ENCODE measurements at regions not wholly inside any gene's neighbourhood (a gene's known extent, or its start where the extent isn't known, plus 50 kb on each side); places are given as distances from the start of the nearest gene placed in this dataset.
A peak's percentile ranks its signal among the peaks of the same experiment; 100 is the strongest.

GRCh38 chr11:128021349-128022006 is 565.9 kb downstream of the ETS1 start:
- DNase-seq (ENCODE audit: low spot score) = no peak
- no peaks in the 10 kb centered on the region for H3K9me3 Mint-ChIP-seq (ENCODE audit: low read depth)
- H3K27me3 Mint-ChIP-seq (ENCODE audit: low read depth) = no peaks in the 10 kb centered on the region
- no peak overlapping the region for H3K27ac Mint-ChIP-seq (ENCODE audit: unreplicated experiment)
- H3K4me3 Mint-ChIP-seq (ENCODE audit: unreplicated experiment) = no peak overlapping the region
- H3K36me3 Mint-ChIP-seq (ENCODE audit: low read depth) = no peaks in the 10 kb centered on the region
- peak; percentile 81 for TF ChIP-seq CTCF (IDR thresholded peaks at IDR 0.05)
- peaks cover 16% of the 10 kb centered on the region for H3K4me1 Mint-ChIP-seq (ENCODE audit: low read depth)

- TF ChIP-seq CTCF (IDR thresholded peaks at IDR 0.05) = no peak
- no peaks in the 10 kb centered on the region for H3K27me3 Mint-ChIP-seq (ENCODE audit: low read depth)
- no peak for DNase-seq (ENCODE audit: low spot score)
Observed at GRCh38 chr11:128018692-128019091, 568.7 kb downstream of the ETS1 start.

GRCh38 chr11:128005562-128005961 is 581.8 kb downstream of the ETS1 start:
- H3K27me3 Mint-ChIP-seq (ENCODE audit: low read depth) = no peaks in the 10 kb centered on the region
- H3K36me3 Mint-ChIP-seq (ENCODE audit: low read depth) = peaks cover 15% of the 10 kb centered on the region
- no peak for DNase-seq (ENCODE audit: low spot score)
- H3K4me3 Mint-ChIP-seq (ENCODE audit: unreplicated experiment) = no peak overlapping the region
- H3K27ac Mint-ChIP-seq (ENCODE audit: unreplicated experiment) = no peak overlapping the region
- peaks cover 6% of the 10 kb centered on the region for H3K4me1 Mint-ChIP-seq (ENCODE audit: low read depth)
- H3K9me3 Mint-ChIP-seq (ENCODE audit: low read depth) = peaks cover 27% of the 10 kb centered on the region
- TF ChIP-seq CTCF (IDR thresholded peaks at IDR 0.05) = no peak

More at GRCh38 chr11:128018692-128019091, 568.7 kb downstream of the ETS1 start:
- Mint-ChIP-seq H3K4me1 (ENCODE audit: low read depth) (peaks cover 11% of the 10 kb centered on the region), H3K9me3 (ENCODE audit: low read depth) (no peaks in the 10 kb centered on the region), H3K4me3 (ENCODE audit: unreplicated experiment) (no peak overlapping the region), H3K27ac (ENCODE audit: unreplicated experiment) (no peak overlapping the region), H3K36me3 (ENCODE audit: low read depth) (no peaks in the 10 kb centered on the region)

GRCh38 chr11:127998421-127998820 is 588.9 kb downstream of the ETS1 start:
- Mint-ChIP-seq H3K36me3 (ENCODE audit: low read depth) (peaks cover 1% of the 10 kb centered on the region), H3K9me3 (ENCODE audit: low read depth) (peaks cover 5% of the 10 kb centered on the region), H3K27me3 (ENCODE audit: low read depth) (no peaks in the 10 kb centered on the region), H3K4me1 (ENCODE audit: low read depth) (peaks cover 47% of the 10 kb centered on the region), H3K4me3 (ENCODE audit: unreplicated experiment) (no peak overlapping the region), H3K27ac (ENCODE audit: unreplicated experiment) (peak overlapping the region; percentile 58)
- DNase-seq (ENCODE audit: low spot score) = no peak
- TF ChIP-seq CTCF (IDR thresholded peaks at IDR 0.05) = no peak

- DNase-seq (ENCODE audit: low spot score) = no peak
- H3K27ac Mint-ChIP-seq (ENCODE audit: unreplicated experiment) = peak overlapping the region; percentile 81
- no peak for TF ChIP-seq CTCF (IDR thresholded peaks at IDR 0.05)
- H3K4me3 Mint-ChIP-seq (ENCODE audit: unreplicated experiment) = no peak overlapping the region
- no peaks in the 10 kb centered on the region for H3K27me3 Mint-ChIP-seq (ENCODE audit: low read depth)
- peaks cover 1% of the 10 kb centered on the region for H3K36me3 Mint-ChIP-seq (ENCODE audit: low read depth)
- H3K4me1 Mint-ChIP-seq (ENCODE audit: low read depth) = peaks cover 47% of the 10 kb centered on the region
- peaks cover 5% of the 10 kb centered on the region for H3K9me3 Mint-ChIP-seq (ENCODE audit: low read depth)
Observed at GRCh38 chr11:127997594-127997993, 589.8 kb downstream of the ETS1 start.
